ENCODE measurements at regions not wholly inside any gene's neighbourhood (a gene's known extent, or its start where the extent isn't known, plus 50 kb on each side); places are given as distances from the start of the nearest gene placed in this dataset.

GRCh38 chr22:48234011-48234410 lies 1471.6 kb downstream of the TBC1D22A start:
- DNase-seq = no peak

- DNase-seq = no peak
Measured at GRCh38 chr22:48233586-48233985, 1471.1 kb downstream of the TBC1D22A start.

- DNase-seq = no peak
Measured at GRCh38 chr22:48228468-48228867, 1466.0 kb downstream of the TBC1D22A start.

GRCh38 chr22:48227341-48228018 lies 1465.0 kb downstream of the TBC1D22A start:
- DNase-seq = no peak

- no peak for DNase-seq
Measured at GRCh38 chr22:48226026-48227013, 1463.9 kb downstream of the TBC1D22A start.

- no peak for DNase-seq
Measured at GRCh38 chr22:48224332-48224731, 1461.9 kb downstream of the TBC1D22A start.

- no peak for DNase-seq
Measured at GRCh38 chr22:48223488-48224190, 1461.2 kb downstream of the TBC1D22A start.

GRCh38 chr22:48222742-48223487 lies 1460.5 kb downstream of the TBC1D22A start:
- no peak for DNase-seq

- no peak for DNase-seq
Measured at GRCh38 chr22:48218889-48219420, 1456.5 kb downstream of the TBC1D22A start.

GRCh38 chr22:48217596-48217995 lies 1455.1 kb downstream of the TBC1D22A start:
- DNase-seq = no peak

GRCh38 chr22:48212727-48213126 lies 1450.3 kb downstream of the TBC1D22A start:
- DNase-seq = no peak

- DNase-seq = no peak
Measured at GRCh38 chr22:48210812-48211211, 1448.4 kb downstream of the TBC1D22A start.

- DNase-seq = no peak
Measured at GRCh38 chr22:48210198-48210580, 1447.7 kb downstream of the TBC1D22A start.

- no peak for DNase-seq
Measured at GRCh38 chr22:48209473-48210197, 1447.2 kb downstream of the TBC1D22A start.

GRCh38 chr22:48208894-48209293 lies 1446.4 kb downstream of the TBC1D22A start:
- DNase-seq = no peak

- no peak for DNase-seq
Measured at GRCh38 chr22:48207919-48208535, 1445.6 kb downstream of the TBC1D22A start.

GRCh38 chr22:48205790-48206189 lies 1443.3 kb downstream of the TBC1D22A start:
- no peak for DNase-seq

GRCh38 chr22:48205161-48205560 lies 1442.7 kb downstream of the TBC1D22A start:
- no peak for DNase-seq

GRCh38 chr22:48204296-48204695 lies 1441.8 kb downstream of the TBC1D22A start:
- no peak for DNase-seq

- no peak for DNase-seq
Measured at GRCh38 chr22:48199667-48200066, 1437.2 kb downstream of the TBC1D22A start.

Data from hematopoietic multipotent progenitor cell treated with erythropoietin and hydrocortisone succinate and interleukin-3 and kit ligand, for 4 days (in vitro differentiated cells).